GM23338 (cell line): ENCODE measurements at regions not wholly inside any gene's neighbourhood (a gene's known extent, or its start where the extent isn't known, plus 50 kb on each side); places are given as distances from the start of the nearest gene placed in this dataset.

Experiments
- CTCF ChIP-seq, 2 experiments: fragments of 200-600 bp in 1 of 2; sonication (generic) in 1 of 2; conservative IDR thresholded peaks; 2 replicates each; pipeline versions ENCODE4 v1.5.1 to v1.6.1; 2016 to 2017; ENCODE audit warnings: antibody characterized with exemption in 2 of 2, low read depth in 2 of 2, mild to moderate bottlenecking in 2 of 2, moderate library complexity in 1 of 2
- ETS1 ChIP-seq: IDR thresholded peaks from 2 replicates; pipeline ENCODE4 v1.6.1; 2016; ENCODE audit warnings: antibody characterized with exemption
- EZH2 ChIP-seq: fragments of 200-600 bp; sonication (generic); IDR thresholded peaks from one replicate; pipeline ENCODE4 v1.8.0; 2017; ENCODE audit warnings: antibody characterized with exemption, mild to moderate bottlenecking, low read depth; ENCODE audit not compliant: unreplicated experiment
- EZH2phosphoT487 ChIP-seq: fragments of 200-600 bp; sonication (generic); IDR thresholded peaks from one replicate; pipeline ENCODE4 v1.8.1; 2018; ENCODE audit warnings: antibody characterized with exemption; ENCODE audit not compliant: unreplicated experiment
- JUNB ChIP-seq: IDR thresholded peaks from one replicate; pipeline ENCODE4 v1.6.1; 2016; ENCODE audit warnings: antibody characterized with exemption; ENCODE audit not compliant: unreplicated experiment
- NANOG ChIP-seq: IDR thresholded peaks from 2 replicates; pipeline ENCODE4 v1.6.1; 2016; ENCODE audit warnings: antibody characterized with exemption, borderline replicate concordance
- POLR2AphosphoS5 ChIP-seq: IDR thresholded peaks from 2 replicates; pipeline ENCODE4 v1.6.1; 2016; ENCODE audit warnings: antibody characterized with exemption, low read depth
- REST ChIP-seq: IDR thresholded peaks from one replicate; pipeline ENCODE4 v1.6.1; 2018; ENCODE audit warnings: antibody characterized with exemption; ENCODE audit not compliant: unreplicated experiment

- no peak for TF ChIP-seq CTCF (conservative IDR thresholded peaks at IDR 0.05; ENCODE audit: low read depth in 2 of 2)
- no peak for TF ChIP-seq NANOG
- TF ChIP-seq JUNB: no peak
- TF ChIP-seq POLR2AphosphoS5: no peak
- no peak for TF ChIP-seq EZH2
- no peak for TF ChIP-seq EZH2phosphoT487
- TF ChIP-seq REST: no peak
- no peak for TF ChIP-seq ETS1
These were observed 805.9 kb upstream of the CITED2 start for GRCh38 chr6:140180306-140180705.
